GM06990 (cell line): ENCODE measurements at regions not wholly inside any gene's neighbourhood (a gene's known extent, or its start where the extent isn't known, plus 50 kb on each side); places are given as distances from the start of the nearest gene placed in this dataset.

Experiments
- DNase-seq: peaks from one replicate; pipeline ENCODE4 v3.0.0-alpha.2; 2011; ENCODE audit not compliant: insufficient read length; ENCODE audit errors: extremely low read depth
- H3K27me3 ChIP-seq: replicated peaks from 2 replicates; pipeline ENCODE4 v1.6.0; 2011; ENCODE audit warnings: low read length; ENCODE audit not compliant: control insufficient read depth, insufficient read depth
- H3K36me3 ChIP-seq: 2 replicates; pipeline ENCODE4 v1.5.1; 2011; ENCODE audit warnings: low read length; ENCODE audit not compliant: control insufficient read depth, insufficient read depth
- H3K4me3 ChIP-seq: replicated peaks from 2 replicates; pipeline ENCODE4 v1.5.1; 2011; ENCODE audit warnings: low read depth, mild to moderate bottlenecking, control low read depth, low read length
- CTCF ChIP-seq: IDR thresholded peaks from 2 replicates; pipeline ENCODE4 v1.5.1; 2011; ENCODE audit warnings: low read length, control low read depth, mild to moderate bottlenecking, inconsistent platforms; ENCODE audit not compliant: insufficient read depth, poor library complexity, severe bottlenecking

- no peak for DNase-seq
- TF ChIP-seq CTCF = no peak
- Histone ChIP-seq H3K27me3 (no peaks in the 10 kb centered on the region; the same call in 1 of the 2 replicates), H3K4me3 (no peak overlapping the region), H3K36me3 (no peaks in the 10 kb centered on the region)
Observed at GRCh38 chr1:84748364-84748763, 58.1 kb upstream of the SSX2IP start.

DNA sequence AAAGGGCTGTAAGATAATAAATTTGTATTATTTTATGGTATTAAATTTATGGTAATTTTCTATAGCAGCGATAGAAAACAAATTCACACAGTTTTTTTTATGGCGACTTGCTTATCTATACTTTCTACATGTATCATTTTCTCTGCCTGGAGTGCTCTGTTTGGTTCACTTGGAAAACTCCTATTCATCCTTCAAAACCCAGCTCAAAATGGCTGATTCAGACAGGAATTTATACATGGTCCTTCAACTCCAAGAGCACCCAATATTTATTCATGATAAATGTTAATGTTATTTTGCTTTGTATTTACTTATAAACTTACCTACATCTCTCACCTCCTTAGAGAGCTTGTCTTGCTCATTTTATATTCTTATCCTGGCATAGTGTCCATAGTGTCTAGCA is 55.6 kb upstream of the SSX2IP start:
- H3K36me3 ChIP-seq = no peaks in the 10 kb centered on the region
- no peak overlapping the region for H3K4me3 ChIP-seq
- TF ChIP-seq CTCF = no peak
- DNase-seq = no peak
- no peaks in the 10 kb centered on the region; the same call in 1 of the 2 replicates for H3K27me3 ChIP-seq

DNA sequence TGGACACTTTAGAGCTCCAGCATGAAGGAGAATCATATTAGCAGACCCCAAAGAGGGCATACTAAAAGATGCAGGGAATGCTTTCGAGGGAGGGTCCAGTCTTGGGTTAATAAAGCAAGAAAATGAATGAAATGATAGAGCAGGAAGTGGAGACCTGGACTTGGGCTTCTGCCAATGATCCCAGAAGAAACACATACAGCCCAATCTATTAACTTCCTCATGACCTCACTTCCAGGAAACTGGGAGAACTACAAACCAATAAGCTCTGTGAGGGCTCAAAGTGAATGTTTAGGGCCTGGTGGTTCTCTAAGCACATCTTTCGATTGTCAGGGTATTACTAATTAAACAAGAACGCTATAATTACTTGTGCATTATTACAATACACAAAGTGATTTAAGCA is 53.6 kb upstream of the SSX2IP start:
- H3K4me3 ChIP-seq = no peak overlapping the region
- H3K36me3 ChIP-seq = no peaks in the 10 kb centered on the region
- no peaks in the 10 kb centered on the region; the same call in 1 of the 2 replicates for H3K27me3 ChIP-seq
- TF ChIP-seq CTCF = no peak
- no peak for DNase-seq

GRCh38 chr1:84742653-84743052 is 52.4 kb upstream of the SSX2IP start:
- no peak for TF ChIP-seq CTCF
- DNase-seq = no peak

DNA sequence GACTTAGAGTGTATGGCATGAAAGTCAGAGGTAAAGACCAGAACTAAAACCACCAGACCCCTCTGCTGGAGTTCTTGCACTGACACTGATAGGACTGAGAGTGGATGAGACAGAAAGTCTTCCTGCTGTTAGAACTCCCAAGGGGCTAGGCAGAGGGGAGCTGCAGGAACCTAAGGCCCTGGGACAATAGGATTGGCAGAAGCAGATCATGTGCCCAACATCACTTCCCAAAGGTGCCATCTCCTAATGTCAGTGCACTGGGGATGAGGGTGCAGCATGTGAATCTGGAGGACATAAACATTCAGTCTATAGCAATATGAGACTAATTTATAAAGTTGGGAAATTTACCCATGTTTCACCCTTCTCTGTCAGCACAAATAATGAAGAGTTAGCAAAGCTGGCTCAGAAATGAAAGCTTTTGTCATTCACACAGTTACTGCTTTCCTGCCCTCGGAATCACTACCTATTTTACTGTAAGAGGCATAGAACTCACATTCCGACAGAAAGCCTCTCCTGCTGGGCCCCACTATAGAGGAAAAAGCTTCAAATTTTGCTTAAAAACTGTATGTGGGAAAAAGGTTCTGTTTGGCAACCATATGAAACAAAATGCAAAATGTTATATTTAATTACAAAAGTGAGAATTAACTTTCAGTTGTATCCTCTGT is 49.9 kb upstream of the SSX2IP start:
- no peak for TF ChIP-seq CTCF
- Histone ChIP-seq H3K27me3 (no peaks in the 10 kb centered on the region; the same call in 1 of the 2 replicates), H3K36me3 (no peaks in the 10 kb centered on the region), H3K4me3 (no peak overlapping the region)
- no peak for DNase-seq

More at GRCh38 chr1:84742653-84743052, 52.4 kb upstream of the SSX2IP start:
- H3K27me3 ChIP-seq = no peaks in the 10 kb centered on the region; the same call in 1 of the 2 replicates
- no peak overlapping the region for H3K4me3 ChIP-seq
- H3K36me3 ChIP-seq = no peaks in the 10 kb centered on the region
